NCI-H2171 treated with DMSO at 0.1 percent for 48 hours (cell line): ENCODE measurements at regions not wholly inside any gene's neighbourhood (a gene's known extent, or its start where the extent isn't known, plus 50 kb on each side); places are given as distances from the start of the nearest gene placed in this dataset.
A peak's percentile ranks its signal among the peaks of the same experiment; 100 is the strongest.
"Not testable (repeated sequence)": the region's sequence is repeated elsewhere in the genome, so short reads cannot be mapped to it uniquely, and the experiment has no call there.

Experiments
- DNase-seq: peaks from one replicate; lab custom pipeline; 2025; lab: John Stamatoyannopoulos, UW

GRCh38 chr3:127418560-127419147, 130.8 kb upstream of the PRR20G start:
- no peak for DNase-seq

- DNase-seq = no peak
These were observed 130.1 kb upstream of the PRR20G start for GRCh38 chr3:127417709-127418559.

- no peak for DNase-seq
These were observed 126.0 kb upstream of the PRR20G start for GRCh38 chr3:127413871-127414270.

GRCh38 chr3:127413318-127413673, 125.5 kb upstream of the PRR20G start:
- DNase-seq = no peak

- DNase-seq = no peak
These were observed 124.9 kb upstream of the PRR20G start for GRCh38 chr3:127412578-127413317.

GRCh38 chr3:127411875-127412274, 124.0 kb upstream of the PRR20G start:
- not testable (repeated sequence) for DNase-seq

GRCh38 chr3:127411083-127411727, 123.4 kb upstream of the PRR20G start:
- peak; percentile 16 for DNase-seq

GRCh38 chr3:127410678-127411077, 122.8 kb upstream of the PRR20G start:
- DNase-seq = no peak

GRCh38 chr3:127410137-127410488, 122.3 kb upstream of the PRR20G start:
- DNase-seq = no peak

- DNase-seq = no peak
These were observed 121.7 kb upstream of the PRR20G start for GRCh38 chr3:127409421-127410136.

- no peak for DNase-seq
These were observed 121.0 kb upstream of the PRR20G start for GRCh38 chr3:127408684-127409420.

GRCh38 chr3:127408022-127408683, 120.3 kb upstream of the PRR20G start:
- DNase-seq = no peak

GRCh38 chr3:127407026-127407939, 119.4 kb upstream of the PRR20G start:
- DNase-seq = no peak

- no peak for DNase-seq
These were observed 118.6 kb upstream of the PRR20G start for GRCh38 chr3:127406309-127407025.

- DNase-seq = no peak
These were observed 117.9 kb upstream of the PRR20G start for GRCh38 chr3:127405791-127406190.

GRCh38 chr3:127405010-127405598, 117.3 kb upstream of the PRR20G start:
- no peak for DNase-seq

- no peak for DNase-seq
These were observed 116.6 kb upstream of the PRR20G start for GRCh38 chr3:127404221-127405009.

GRCh38 chr3:127403795-127404194, 115.9 kb upstream of the PRR20G start:
- no peak for DNase-seq
